SU-DHL-6 (cell line): ENCODE measurements at regions not wholly inside any gene's neighbourhood (a gene's known extent, or its start where the extent isn't known, plus 50 kb on each side); places are given as distances from the start of the nearest gene placed in this dataset.

Source experiments
- EZH2phosphoT487 ChIP-seq: fragments of 200-600 bp; sonication (generic), shearing (Covaris generic); conservative IDR thresholded peaks from 2 replicates; pipeline ENCODE4 v1.6.1; 2018; ENCODE audit warnings: mild to moderate bottlenecking, antibody characterized with exemption, low read length, moderate library complexity, mixed read lengths
- TF ChIP-seq, protein P1 (sequence below): fragments of 200-600 bp; sonication (generic); IDR thresholded peaks from one replicate; pipeline ENCODE4 v1.5.1; 2017; ENCODE audit warnings: antibody characterized with exemption, mild to moderate bottlenecking, low read length, moderate library complexity; ENCODE audit not compliant: insufficient read depth, poor library complexity, severe bottlenecking

DNA sequence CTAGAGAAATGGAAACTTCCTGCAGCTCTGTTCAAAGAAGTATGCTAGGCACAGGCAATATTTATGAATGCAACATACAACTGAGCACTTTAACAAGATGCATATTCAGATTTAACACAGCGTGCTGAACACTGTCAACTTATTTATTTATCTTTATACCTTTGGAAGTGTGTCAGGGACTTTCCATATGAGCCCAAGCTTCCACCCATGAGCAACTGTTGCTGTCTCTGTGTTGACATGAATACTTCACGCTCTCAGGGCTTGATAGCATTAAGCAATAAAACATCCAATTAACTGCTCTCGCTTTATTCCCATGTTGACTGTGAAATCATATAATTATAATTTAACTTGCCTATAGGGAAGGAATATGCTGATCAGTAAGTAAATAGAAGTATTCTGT is 116.6 kb upstream of the ROBO1 start:
- TF ChIP-seq, protein P1, sequence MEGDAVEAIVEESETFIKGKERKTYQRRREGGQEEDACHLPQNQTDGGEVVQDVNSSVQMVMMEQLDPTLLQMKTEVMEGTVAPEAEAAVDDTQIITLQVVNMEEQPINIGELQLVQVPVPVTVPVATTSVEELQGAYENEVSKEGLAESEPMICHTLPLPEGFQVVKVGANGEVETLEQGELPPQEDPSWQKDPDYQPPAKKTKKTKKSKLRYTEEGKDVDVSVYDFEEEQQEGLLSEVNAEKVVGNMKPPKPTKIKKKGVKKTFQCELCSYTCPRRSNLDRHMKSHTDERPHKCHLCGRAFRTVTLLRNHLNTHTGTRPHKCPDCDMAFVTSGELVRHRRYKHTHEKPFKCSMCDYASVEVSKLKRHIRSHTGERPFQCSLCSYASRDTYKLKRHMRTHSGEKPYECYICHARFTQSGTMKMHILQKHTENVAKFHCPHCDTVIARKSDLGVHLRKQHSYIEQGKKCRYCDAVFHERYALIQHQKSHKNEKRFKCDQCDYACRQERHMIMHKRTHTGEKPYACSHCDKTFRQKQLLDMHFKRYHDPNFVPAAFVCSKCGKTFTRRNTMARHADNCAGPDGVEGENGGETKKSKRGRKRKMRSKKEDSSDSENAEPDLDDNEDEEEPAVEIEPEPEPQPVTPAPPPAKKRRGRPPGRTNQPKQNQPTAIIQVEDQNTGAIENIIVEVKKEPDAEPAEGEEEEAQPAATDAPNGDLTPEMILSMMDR, result no peak
- TF ChIP-seq EZH2phosphoT487, result no peak
